GM23338 (cell line): ENCODE measurements at regions not wholly inside any gene's neighbourhood (a gene's known extent, or its start where the extent isn't known, plus 50 kb on each side); places are given as distances from the start of the nearest gene placed in this dataset.

ENCODE experiments used
- CTCF ChIP-seq, 2 experiments: fragments of 200-600 bp in 1 of 2; sonication (generic) in 1 of 2; conservative IDR thresholded peaks; 2 replicates each; pipeline versions ENCODE4 v1.5.1 to v1.6.1; 2016 to 2017; ENCODE audit warnings: antibody characterized with exemption in 2 of 2, low read depth in 2 of 2, mild to moderate bottlenecking in 2 of 2, moderate library complexity in 1 of 2
- EZH2phosphoT487 ChIP-seq: fragments of 200-600 bp; sonication (generic); IDR thresholded peaks from one replicate; pipeline ENCODE4 v1.8.1; 2018; ENCODE audit warnings: antibody characterized with exemption; ENCODE audit not compliant: unreplicated experiment
- POLR2AphosphoS5 ChIP-seq: IDR thresholded peaks from 2 replicates; pipeline ENCODE4 v1.6.1; 2016; ENCODE audit warnings: antibody characterized with exemption, low read depth

- no peak for TF ChIP-seq EZH2phosphoT487
- no peak for TF ChIP-seq CTCF (conservative IDR thresholded peaks at IDR 0.05; ENCODE audit: low read depth in 2 of 2)
- no peak for TF ChIP-seq POLR2AphosphoS5
Measured at GRCh38 chr11:29017941-29018340, 909.8 kb downstream of the METTL15 start.
